K562 (cell line): ENCODE measurements at regions not wholly inside any gene's neighbourhood (a gene's known extent, or its start where the extent isn't known, plus 50 kb on each side); places are given as distances from the start of the nearest gene placed in this dataset.

ENCODE experiments used
- ATAC-seq: fragments of 200-7000 bp; cut with Tn5 transposase; 3 replicates; pipeline ENCODE4 v1.9.1; 2020; ENCODE audit warnings: moderate library complexity
- BruUV-seq: library from RNA; stranded (reverse); fragments of 400-500 nt; replicated peaks from 2 replicates; lab custom pipeline; 2021; lab: Mats Ljungman, UMichigan
- CTCF ChIA-PET: fragments of 300-600 bp; formaldehyde crosslinking; extraction: SDS; loops from one replicate; lab custom pipeline; 2021; ENCODE audit warnings: low intra/inter-chr PET ratio; lab: Yijun Ruan, JAX
- POLR2A ChIA-PET: fragments of 300-600, 350-650 bp; sonication (Branson Sonifier 250); formaldehyde crosslinking; extraction: SDS; loops from one replicate; lab custom pipeline; 2021; ENCODE audit warnings: antibody characterized with exemption, inconsistent platforms; lab: Yijun Ruan, JAX
- DNase-seq, 4 experiments: peaks; one replicate each; pipeline versions ENCODE4 v3.0.0 to v3.0.0-alpha.2; 2011 to 2018; ENCODE audit warnings: low spot score in 3 of 4, mixed read lengths in 3 of 4; ENCODE audit errors: extremely low read depth in 1 of 4
- FAIRE-seq: peaks from 2 replicates; lab custom pipeline; 2011; peaks lifted over from hg19 to GRCh38; lab: Jason Lieb, UNC
- H2AFZ ChIP-seq: 2 replicates; pipeline ENCODE4 v1.6.0; 2011; ENCODE audit warnings: low read depth, low read length, control low read depth, inconsistent platforms
- H3K27ac ChIP-seq: fragments of 200-600 bp; 3 replicates; pipeline ENCODE4 v1.8.0; 2011; ENCODE audit warnings: low read depth, mild to moderate bottlenecking, control low read depth, inconsistent platforms, low read length, moderate library complexity, mixed read lengths; ENCODE audit errors: extremely low read depth
- H3K27me3 ChIP-seq, 2 experiments: fragments of 300-600 bp in 1 of 2; 2 replicates in 1 of 2; 3 replicates in 1 of 2; pipeline versions ENCODE4 v1.6.0 to v1.8.0; 2011; ENCODE audit warnings: inconsistent platforms in 2 of 2, low read length in 2 of 2, mild to moderate bottlenecking in 1 of 2, mixed read lengths in 1 of 2, moderate library complexity in 1 of 2; ENCODE audit not compliant: control insufficient read depth in 2 of 2, insufficient read depth in 2 of 2
- H3K36me3 ChIP-seq: fragments of 300-600 bp; 3 replicates; pipeline ENCODE4 v1.8.0; 2011; ENCODE audit warnings: mild to moderate bottlenecking, low read length, inconsistent platforms; ENCODE audit not compliant: control insufficient read depth, insufficient read depth
- H3K4me1 ChIP-seq, 2 experiments: fragments of 200-600 bp in 1 of 2; replicated peaks in 1 of 2; 2 replicates in 1 of 2; 3 replicates in 1 of 2; pipeline versions ENCODE4 v1.5.1 to v1.8.0; 2011; ENCODE audit warnings: inconsistent platforms in 2 of 2, low read length in 2 of 2, mild to moderate bottlenecking in 1 of 2, mixed read lengths in 1 of 2, moderate library complexity in 1 of 2; ENCODE audit not compliant: control insufficient read depth in 2 of 2, insufficient read depth in 2 of 2
- H3K4me2 ChIP-seq: 2 replicates; pipeline ENCODE4 v1.6.1; 2011; ENCODE audit warnings: low read length, control low read depth, inconsistent platforms, mixed read lengths; ENCODE audit not compliant: insufficient read depth
- H3K4me3 ChIP-seq: fragments of 200-600 bp; sonication (generic), shearing (Covaris generic); 2 replicates; pipeline ENCODE4 v1.5.1; 2016; ENCODE audit warnings: control low read depth, inconsistent platforms
- H3K79me2 ChIP-seq: fragments of 200-600 bp; 3 replicates; pipeline ENCODE4 v1.8.0; 2011; ENCODE audit warnings: low read length, inconsistent platforms; ENCODE audit not compliant: control insufficient read depth, insufficient read depth
- H3K9ac ChIP-seq, 2 experiments: 2 replicates each; pipeline versions ENCODE4 v1.6.0 to v1.6.1; 2011; ENCODE audit warnings: low read depth in 2 of 2, low read length in 2 of 2, control low read depth in 1 of 2, inconsistent platforms in 1 of 2, mild to moderate bottlenecking in 1 of 2, mixed read lengths in 1 of 2; ENCODE audit not compliant: insufficient read depth in 1 of 2
- H3K9me1 ChIP-seq: one replicate; pipeline ENCODE4 v1.6.0; 2011; ENCODE audit warnings: inconsistent platforms, mild to moderate bottlenecking, low read length, moderate library complexity; ENCODE audit not compliant: control insufficient read depth, insufficient read depth
- H3K9me3 ChIP-seq: replicated peaks from 2 replicates; pipeline ENCODE4 v1.5.1; 2011; ENCODE audit warnings: low read depth, low read length, inconsistent platforms; ENCODE audit not compliant: control insufficient read depth, insufficient read depth
- H4K20me1 ChIP-seq: replicated peaks from 2 replicates; pipeline ENCODE4 v1.6.1; 2011; ENCODE audit warnings: low read length, inconsistent platforms, mixed read lengths; ENCODE audit not compliant: control insufficient read depth, insufficient read depth
- ADNP ChIP-seq: fragments of 200-800 bp; sonication (Bioruptor generic); IDR thresholded peaks from 2 replicates; pipeline ENCODE4 v1.6.1; 2016; ENCODE audit warnings: missing genetic modification characterization, missing compliant biosample characterization
- CBFA2T3 ChIP-seq: fragments of 450-650 bp; IDR thresholded peaks from 2 replicates; pipeline ENCODE4 v1.6.1; 2017
- DACH1 ChIP-seq: fragments of 450-650 bp; IDR thresholded peaks from 2 replicates; pipeline ENCODE4 v1.6.1; 2018; ENCODE audit not compliant: partially characterized antibody
- EP400 ChIP-seq: fragments of 450-650 bp; IDR thresholded peaks from 2 replicates; pipeline ENCODE4 v1.6.1; 2017; ENCODE audit warnings: antibody characterized with exemption, mild to moderate bottlenecking, moderate library complexity
- FOXM1 ChIP-seq, 2 experiments: fragments of 450-650 bp in 1 of 2; sonication (generic) in 1 of 2; formaldehyde crosslinking in 1 of 2; IDR thresholded peaks; 2 replicates each; pipeline versions ENCODE4 v1.6.1 to v1.9.0; 2017 to 2022; ENCODE audit warnings: low read depth in 2 of 2, mild to moderate bottlenecking in 2 of 2, missing genetic modification reagents in 1 of 2, moderate library complexity in 1 of 2
- MCM5 ChIP-seq: fragments of 450-650 bp; IDR thresholded peaks from 2 replicates; pipeline ENCODE4 v1.6.1; 2016; ENCODE audit warnings: low read depth
- MTF1 ChIP-seq: fragments of 250-450 bp; sonication (Bioruptor Pico); IDR thresholded peaks from 2 replicates; pipeline ENCODE4 v1.9.0; 2021; ENCODE audit warnings: moderate library complexity, mild to moderate bottlenecking, inconsistent platforms, borderline replicate concordance
- NELFE ChIP-seq: IDR thresholded peaks from 2 replicates; pipeline ENCODE4 v1.6.1; 2011; ENCODE audit warnings: mild to moderate bottlenecking; ENCODE audit not compliant: insufficient read depth, insufficient read length
- PHF21A ChIP-seq: fragments of 450-650 bp; IDR thresholded peaks from 2 replicates; pipeline ENCODE4 v1.6.1; 2017; ENCODE audit warnings: low read depth, borderline replicate concordance
- SIN3B ChIP-seq: fragments of 450-650 bp; IDR thresholded peaks from 2 replicates; pipeline ENCODE4 v1.6.1; 2017; ENCODE audit warnings: low read depth, mild to moderate bottlenecking, moderate library complexity
- SNRNP70 ChIP-seq: fragments of 200-400 bp; formaldehyde crosslinking; optimal IDR thresholded peaks from 2 replicates; pipeline ENCODE3; 2017; ENCODE audit warnings: low read depth, low read length
- YY1 ChIP-seq, 3 experiments: IDR thresholded peaks; 2 replicates each; pipeline ENCODE4 v1.6.1; 2011; ENCODE audit warnings: low read length in 2 of 3, mild to moderate bottlenecking in 2 of 3, moderate library complexity in 2 of 3, borderline replicate concordance in 1 of 3, control low read depth in 1 of 3, low read depth in 1 of 3; ENCODE audit not compliant: insufficient read depth in 3 of 3, insufficient replicate concordance in 2 of 3, control insufficient read depth in 1 of 3, insufficient read length in 1 of 3; ENCODE audit errors: extremely low read depth in 1 of 3
- ZNF121 ChIP-seq: sonication (generic); formaldehyde crosslinking; conservative IDR thresholded peaks from 2 replicates; pipeline ENCODE4 v1.8.0; 2022; ENCODE audit warnings: missing genetic modification reagents
- ZNF24 ChIP-seq: fragments of 450-650 bp; IDR thresholded peaks from 2 replicates; pipeline ENCODE4 v1.6.1; 2016
- ZNF311 ChIP-seq: fragments of 250-450 bp; sonication (Bioruptor Pico); IDR thresholded peaks from 2 replicates; pipeline ENCODE4 v1.4.0; 2020; ENCODE audit warnings: mild to moderate bottlenecking, moderate library complexity
- ZNF408 ChIP-seq: fragments of 250-450 bp; sonication (Bioruptor Pico); IDR thresholded peaks from 2 replicates; pipeline ENCODE4 v1.4.0; 2020; ENCODE audit warnings: low read depth, mild to moderate bottlenecking, moderate library complexity
- in situ Hi-C: fragments of 300-500 bp; cut with MboI; formaldehyde crosslinking; loops from 4 replicates; pipeline ENCODE4 v1.15.0; 2018; ENCODE audit warnings: inconsistent platforms, mixed read lengths
- intact Hi-C: fragments of 100-400 bp; cut with micrococcal nuclease; formaldehyde crosslinking; loops from 2 replicates; pipeline ENCODE4 v1.14.2; 2022
- TF ChIP-seq, protein P1 (sequence below): fragments of 450-650 bp; IDR thresholded peaks from 2 replicates; pipeline ENCODE4 v1.6.1; 2016; ENCODE audit warnings: borderline replicate concordance
- TF ChIP-seq, protein P2 (sequence below), 3 experiments: fragments of 200-800 bp in 1 of 3; sonication (Bioruptor generic) in 1 of 3; sonication (generic) in 1 of 3; formaldehyde crosslinking in 1 of 3; IDR thresholded peaks; 2 replicates each; pipeline versions ENCODE4 v1.6.1 to v1.8.0; 2016 to 2022; ENCODE audit warnings: mild to moderate bottlenecking in 2 of 3, missing compliant biosample characterization in 2 of 3, missing genetic modification characterization in 2 of 3, missing genetic modification reagents in 1 of 3
- TF ChIP-seq, protein P3 (sequence below): fragments of 450-650 bp; formaldehyde crosslinking; conservative IDR thresholded peaks from 2 replicates; pipeline ENCODE4 v1.4.0; 2022; ENCODE audit warnings: mild to moderate bottlenecking, missing genetic modification characterization

DNA sequence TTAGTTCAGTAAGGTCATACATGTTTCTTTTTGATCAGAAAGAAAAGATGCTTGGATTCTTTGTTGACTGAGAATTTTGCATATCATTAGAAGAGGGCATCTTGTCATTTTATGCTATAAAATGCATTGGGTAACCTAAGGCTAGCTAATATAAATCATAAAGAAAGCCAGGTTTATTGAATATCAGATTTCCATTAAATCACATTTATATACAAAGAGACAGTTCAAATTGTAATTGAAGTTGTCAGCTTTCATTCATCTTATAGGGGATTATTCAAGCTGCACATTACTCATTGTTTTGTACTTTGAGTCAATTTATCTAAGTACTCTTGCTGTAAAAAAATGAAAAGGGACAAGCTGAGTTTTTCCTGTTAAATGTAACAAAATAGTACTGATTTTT, 259.1 kb upstream of the CDH12 start:
- in situ Hi-C loops = no loop called here
- ATAC-seq = no peak
- no peak for FAIRE-seq
- Histone ChIP-seq H3K9ac (no peak overlapping the region), H3K79me2 (no peaks in the 10 kb centered on the region), H3K4me3 (no peak overlapping the region), H3K27ac (no peak overlapping the region), H3K36me3 (no peaks in the 10 kb centered on the region), H4K20me1 (no peaks in the 10 kb centered on the region), H3K27me3 (no peaks in the 10 kb centered on the region), H3K4me1 (no peaks in the 10 kb centered on the region), H3K4me2 (no peak overlapping the region)
- ChIA-PET CTCF (no interaction called here), POLR2A (no interaction called here)
- BruUV-seq = no TSS peak
- DNase-seq = no peak
- TF ChIP-seq ZNF311 = no peak
- no peak for TF ChIP-seq DACH1
- TF ChIP-seq, protein P1, sequence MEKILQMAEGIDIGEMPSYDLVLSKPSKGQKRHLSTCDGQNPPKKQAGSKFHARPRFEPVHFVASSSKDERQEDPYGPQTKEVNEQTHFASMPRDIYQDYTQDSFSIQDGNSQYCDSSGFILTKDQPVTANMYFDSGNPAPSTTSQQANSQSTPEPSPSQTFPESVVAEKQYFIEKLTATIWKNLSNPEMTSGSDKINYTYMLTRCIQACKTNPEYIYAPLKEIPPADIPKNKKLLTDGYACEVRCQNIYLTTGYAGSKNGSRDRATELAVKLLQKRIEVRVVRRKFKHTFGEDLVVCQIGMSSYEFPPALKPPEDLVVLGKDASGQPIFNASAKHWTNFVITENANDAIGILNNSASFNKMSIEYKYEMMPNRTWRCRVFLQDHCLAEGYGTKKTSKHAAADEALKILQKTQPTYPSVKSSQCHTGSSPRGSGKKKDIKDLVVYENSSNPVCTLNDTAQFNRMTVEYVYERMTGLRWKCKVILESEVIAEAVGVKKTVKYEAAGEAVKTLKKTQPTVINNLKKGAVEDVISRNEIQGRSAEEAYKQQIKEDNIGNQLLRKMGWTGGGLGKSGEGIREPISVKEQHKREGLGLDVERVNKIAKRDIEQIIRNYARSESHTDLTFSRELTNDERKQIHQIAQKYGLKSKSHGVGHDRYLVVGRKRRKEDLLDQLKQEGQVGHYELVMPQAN = no peak
- TF ChIP-seq FOXM1 (IDR thresholded peaks at IDR 0.05; ENCODE audit: low read depth) = no peak
- TF ChIP-seq FOXM1 (CRISPR knock-in tag; IDR thresholded peaks at IDR 0.05; ENCODE audit: low read depth) = no peak
- TF ChIP-seq CBFA2T3 = no peak
- no peak for TF ChIP-seq YY1 (IDR thresholded peaks at IDR 0.05; ENCODE audit: borderline replicate concordance in 1 of 3, control insufficient read depth in 1 of 3, extremely low read depth in 1 of 3, insufficient read depth in 3 of 3, insufficient read length in 1 of 3, insufficient replicate concordance in 2 of 3, low read depth in 1 of 3, low read length in 2 of 3)
- TF ChIP-seq, protein P2, sequence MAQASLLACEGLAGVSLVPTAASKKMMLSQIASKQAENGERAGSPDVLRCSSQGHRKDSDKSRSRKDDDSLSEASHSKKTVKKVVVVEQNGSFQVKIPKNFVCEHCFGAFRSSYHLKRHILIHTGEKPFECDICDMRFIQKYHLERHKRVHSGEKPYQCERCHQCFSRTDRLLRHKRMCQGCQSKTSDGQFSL (CRISPR knock-in tag; IDR thresholded peaks at IDR 0.05) = no peak
- TF ChIP-seq, protein P2 (tag; IDR thresholded peaks at IDR 0.05) = no peak
- TF ChIP-seq MCM5 = no peak
- no peak for TF ChIP-seq NELFE
- no peak for TF ChIP-seq ZNF408 (CRISPR knock-in tag)
- no peak for TF ChIP-seq ZNF121 (CRISPR knock-in tag)
- no peak for TF ChIP-seq SIN3B
- TF ChIP-seq, protein P3, sequence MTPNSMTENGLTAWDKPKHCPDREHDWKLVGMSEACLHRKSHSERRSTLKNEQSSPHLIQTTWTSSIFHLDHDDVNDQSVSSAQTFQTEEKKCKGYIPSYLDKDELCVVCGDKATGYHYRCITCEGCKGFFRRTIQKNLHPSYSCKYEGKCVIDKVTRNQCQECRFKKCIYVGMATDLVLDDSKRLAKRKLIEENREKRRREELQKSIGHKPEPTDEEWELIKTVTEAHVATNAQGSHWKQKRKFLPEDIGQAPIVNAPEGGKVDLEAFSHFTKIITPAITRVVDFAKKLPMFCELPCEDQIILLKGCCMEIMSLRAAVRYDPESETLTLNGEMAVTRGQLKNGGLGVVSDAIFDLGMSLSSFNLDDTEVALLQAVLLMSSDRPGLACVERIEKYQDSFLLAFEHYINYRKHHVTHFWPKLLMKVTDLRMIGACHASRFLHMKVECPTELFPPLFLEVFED (CRISPR knock-in tag) = no peak
- TF ChIP-seq EP400 = no peak
- TF ChIP-seq MTF1 (CRISPR knock-in tag) = no peak
- no peak for TF ChIP-seq PHF21A
- no peak for TF ChIP-seq ZNF24
- no peak for TF ChIP-seq SNRNP70
- no peak for TF ChIP-seq ADNP (tag)
- TF ChIP-seq, all 486 proteins: peak for 0
- intact Hi-C loops = no loop called here
- Histone ChIP-seq H2AFZ (no peak overlapping the region), H3K9me3 (no peaks in the 10 kb centered on the region), H3K9me1 (no peaks in the 10 kb centered on the region)
